GM21423 (cell line): ENCODE measurements at regions not wholly inside any gene's neighbourhood (a gene's known extent, or its start where the extent isn't known, plus 50 kb on each side); places are given as distances from the start of the nearest gene placed in this dataset.
"Not testable (repeated sequence)": the region's sequence is repeated elsewhere in the genome, so short reads cannot be mapped to it uniquely, and the experiment has no call there.

ENCODE experiments used
- ATAC-seq: cut with Tn5 transposase; IDR thresholded peaks from one replicate; pipeline ENCODE4 v1.9.1; 2021; ENCODE audit warnings: mild to moderate bottlenecking, moderate library complexity; ENCODE audit not compliant: unreplicated experiment

DNA sequence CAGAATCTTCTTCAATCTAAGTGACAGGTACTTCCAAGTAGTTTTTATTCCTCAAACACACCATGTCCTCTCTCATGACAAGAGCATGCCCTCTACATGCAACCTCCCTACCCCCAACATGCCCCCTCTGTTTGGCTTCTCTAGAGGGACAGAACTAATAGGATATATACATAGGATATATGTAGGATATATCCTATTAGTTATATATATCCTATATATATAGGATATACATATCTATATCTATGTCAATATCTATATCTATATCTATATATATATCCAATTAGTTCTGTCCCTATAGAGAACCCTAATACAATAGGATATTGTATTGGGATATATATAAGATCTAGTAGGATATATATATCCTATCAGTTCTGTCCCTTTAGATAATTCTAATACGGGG, 701.9 kb upstream of the MIR17HG start:
- no peak for ATAC-seq

DNA sequence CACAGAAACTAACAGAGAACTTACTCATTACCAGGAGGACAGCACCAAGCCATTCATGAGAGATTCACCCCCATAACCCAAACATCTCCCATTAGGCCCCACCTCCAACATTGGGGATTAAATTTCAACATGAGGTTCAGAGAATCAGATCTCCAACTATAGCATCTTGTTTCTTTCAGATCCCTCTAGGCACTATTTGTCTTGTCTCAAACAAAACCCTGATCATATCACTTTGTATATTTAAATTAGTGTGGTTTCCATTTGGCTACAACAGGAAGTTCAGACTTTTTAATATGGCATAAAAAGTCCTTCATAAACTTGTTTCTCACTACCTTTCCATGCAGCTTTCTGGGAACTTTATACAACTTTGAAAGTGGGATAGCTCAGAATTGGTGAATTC, 699.0 kb upstream of the MIR17HG start:
- no peak for ATAC-seq

- ATAC-seq, result no peak
These were observed 695.5 kb upstream of the MIR17HG start for GRCh38 chr13:90652036-90652435.

- ATAC-seq, result no peak
These were observed 692.5 kb upstream of the MIR17HG start for GRCh38 chr13:90654970-90655369.

DNA sequence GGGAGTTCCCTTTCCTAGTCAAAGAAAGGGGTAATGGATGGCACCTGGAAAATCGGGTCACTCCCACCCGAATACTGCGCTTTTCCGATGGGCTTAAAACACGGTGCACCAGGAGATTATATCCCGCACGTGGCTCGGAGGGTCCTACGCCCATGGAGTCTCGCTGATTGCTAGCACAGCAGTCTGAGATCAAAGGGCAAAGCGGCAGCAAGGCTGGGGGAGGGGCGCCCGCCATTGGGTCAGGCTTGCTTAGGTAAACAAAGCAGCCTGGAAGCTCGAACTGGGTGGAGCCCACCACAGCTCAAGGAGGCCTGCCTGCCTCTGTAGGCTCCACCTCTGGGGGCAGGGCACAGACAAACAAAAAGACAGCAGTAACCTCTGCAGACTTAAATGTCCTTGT, 683.3 kb upstream of the MIR17HG start:
- ATAC-seq, result not testable (repeated sequence)

- ATAC-seq, result no peak
These were observed 673.7 kb upstream of the MIR17HG start for GRCh38 chr13:90673746-90674145.

- ATAC-seq, result no peak
These were observed 672.4 kb upstream of the MIR17HG start for GRCh38 chr13:90675129-90675528.

DNA sequence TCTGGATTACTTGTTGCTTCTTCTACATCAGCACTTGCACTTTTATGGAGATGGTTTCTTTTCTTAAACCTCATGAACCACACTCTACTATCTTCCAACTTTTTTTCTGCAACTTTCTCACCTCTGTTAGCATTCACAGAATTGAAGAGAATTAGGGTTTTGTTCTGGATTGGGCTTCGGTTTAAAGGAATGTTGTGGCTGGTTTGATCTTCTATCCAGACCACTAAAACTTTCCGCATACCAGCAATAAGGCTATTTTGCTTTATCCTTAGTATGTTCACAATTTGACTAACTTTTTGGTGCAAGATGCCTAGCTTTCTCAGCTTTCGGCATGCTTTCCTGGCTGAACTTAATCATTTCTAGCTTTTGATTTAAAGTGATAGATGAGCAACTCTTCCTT, 666.7 kb upstream of the MIR17HG start:
- no peak for ATAC-seq

DNA sequence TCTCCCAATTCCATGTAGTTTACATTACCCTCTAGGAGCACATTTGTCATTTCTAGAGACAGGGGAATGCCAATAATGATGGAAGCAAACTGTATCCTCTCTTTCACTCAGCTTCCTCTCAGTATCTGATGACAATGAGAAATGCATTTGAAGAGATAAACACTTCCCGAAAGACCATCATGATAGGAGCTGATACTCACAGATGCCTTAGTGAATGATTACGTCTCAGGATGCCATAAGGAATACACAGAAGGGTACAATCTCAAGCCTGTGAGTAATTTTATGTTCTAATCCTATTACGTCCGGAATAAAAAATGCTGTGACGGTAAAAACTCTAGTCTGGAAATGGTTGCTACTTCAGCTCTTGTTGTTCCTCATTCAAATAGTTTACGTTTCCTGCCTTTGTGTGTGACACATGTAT, 663.8 kb upstream of the MIR17HG start:
- no peak for ATAC-seq

DNA sequence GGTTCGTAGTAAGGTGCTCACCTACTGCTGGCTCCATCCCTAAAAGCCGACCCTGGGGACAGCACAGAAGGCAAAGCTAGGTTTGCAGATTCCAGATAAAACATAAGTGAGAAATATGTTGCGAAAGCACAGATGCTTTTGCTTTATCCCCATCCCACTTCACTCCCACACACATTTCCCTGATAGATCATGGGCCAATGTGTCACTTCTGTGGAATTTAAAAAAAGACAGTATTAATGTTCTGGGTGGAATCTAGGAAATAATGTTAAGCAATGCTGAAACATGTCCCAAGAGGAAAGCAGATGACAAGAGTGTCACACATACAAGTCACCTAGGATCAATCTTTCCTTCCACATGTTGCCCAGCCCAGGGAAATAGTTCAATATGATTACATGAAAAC, 661.0 kb upstream of the MIR17HG start:
- no peak for ATAC-seq

DNA sequence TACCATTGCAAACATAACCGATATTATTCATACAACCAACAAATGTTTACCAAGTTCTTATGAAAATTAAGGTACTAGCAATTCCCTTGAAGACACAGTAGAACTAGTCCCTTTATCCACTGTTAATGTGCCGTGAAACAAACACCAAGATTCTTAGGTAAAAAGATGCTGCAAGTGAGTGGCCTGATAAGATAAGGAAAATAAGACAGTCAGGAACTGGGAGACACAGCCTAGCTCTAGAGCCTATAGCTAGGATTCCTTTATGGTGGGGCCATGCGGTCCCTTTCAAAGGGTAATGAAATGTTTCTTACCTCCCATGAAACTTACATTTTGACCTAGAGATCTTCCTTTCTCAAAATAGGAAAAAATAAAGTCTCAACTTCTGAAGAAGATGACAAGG, 658.4 kb upstream of the MIR17HG start:
- ATAC-seq, result no peak

- ATAC-seq, result no peak
These were observed 656.9 kb upstream of the MIR17HG start for GRCh38 chr13:90690458-90691080.

DNA sequence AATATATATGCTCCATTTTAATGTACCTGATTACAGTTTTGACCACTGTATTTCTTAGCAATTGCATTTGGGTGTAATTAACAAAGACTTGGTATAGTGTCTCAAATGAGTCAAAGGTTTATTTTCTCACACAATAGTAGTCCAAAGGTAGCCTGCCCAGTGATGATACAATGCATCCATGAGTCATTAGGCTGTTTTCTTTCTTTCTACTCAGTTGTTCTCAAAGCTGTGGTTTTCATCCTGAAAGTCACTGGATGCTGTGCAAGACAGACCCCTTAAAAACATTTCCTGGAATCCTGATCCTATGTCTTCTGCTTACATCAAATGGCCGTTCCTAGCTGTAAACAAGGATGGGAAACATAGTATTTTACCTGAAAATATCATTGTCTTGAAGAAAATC, 651.2 kb upstream of the MIR17HG start:
- no peak for ATAC-seq

- ATAC-seq, result no peak
These were observed 650.8 kb upstream of the MIR17HG start for GRCh38 chr13:90696656-90697055.

GRCh38 chr13:90700340-90700739, 647.1 kb upstream of the MIR17HG start:
- no peak for ATAC-seq

DNA sequence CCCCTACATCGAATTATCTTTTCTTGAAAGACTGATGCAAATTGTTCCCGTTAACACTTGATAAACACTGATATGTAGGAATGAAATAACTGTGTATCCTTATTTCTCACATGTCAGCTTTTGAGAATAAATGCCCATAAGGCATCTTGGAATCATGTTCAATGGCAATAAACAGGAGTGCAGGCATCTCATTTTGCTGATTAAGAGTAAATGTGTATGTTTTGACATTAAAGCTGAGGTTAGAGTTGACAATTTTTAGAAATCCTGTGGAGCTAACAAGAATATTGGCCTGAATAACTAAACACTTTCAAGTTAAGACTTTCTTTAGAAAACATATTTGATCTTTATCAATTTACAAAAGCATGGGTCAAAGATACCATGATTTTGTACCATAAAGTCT, 646.2 kb upstream of the MIR17HG start:
- no peak for ATAC-seq

GRCh38 chr13:90702050-90702449, 645.4 kb upstream of the MIR17HG start:
- ATAC-seq, result no peak

DNA sequence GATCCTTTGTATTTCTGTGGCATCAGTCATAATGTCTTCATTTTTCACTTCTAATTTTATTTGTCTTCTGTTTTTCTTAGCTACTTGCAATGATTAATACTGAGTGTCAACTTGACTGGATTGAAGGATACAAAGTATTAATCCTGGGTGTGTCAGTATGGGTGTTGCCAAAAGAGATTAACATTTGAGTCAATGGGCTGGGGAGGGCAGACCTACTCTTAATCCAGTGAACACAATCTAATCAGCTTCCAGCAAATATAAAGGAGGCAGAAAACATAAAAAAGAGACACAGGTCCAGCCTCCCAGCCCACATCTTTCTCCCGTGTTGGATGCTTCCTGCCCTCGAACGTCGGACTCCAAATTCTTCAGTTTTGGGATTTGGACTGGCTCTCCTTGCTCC, 640.9 kb upstream of the MIR17HG start:
- ATAC-seq, result no peak

DNA sequence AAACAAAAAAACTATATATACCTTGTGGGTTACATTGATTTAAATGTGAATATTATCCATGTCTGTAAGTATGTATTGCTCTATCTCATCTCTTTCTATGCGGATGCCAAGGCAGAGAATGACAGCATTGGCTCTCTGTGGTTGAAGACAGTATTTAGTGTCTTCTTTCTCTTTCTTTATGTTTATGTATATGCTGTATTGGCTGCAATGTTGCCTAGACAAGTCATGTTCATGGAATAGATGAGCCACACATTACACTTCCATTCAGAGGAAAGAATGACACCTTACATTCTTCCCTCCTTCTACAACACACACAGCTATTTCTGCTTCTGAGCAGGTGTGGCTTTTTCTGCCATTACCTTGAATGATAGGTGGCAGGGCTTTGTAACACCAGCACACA, 639.4 kb upstream of the MIR17HG start:
- no peak for ATAC-seq

DNA sequence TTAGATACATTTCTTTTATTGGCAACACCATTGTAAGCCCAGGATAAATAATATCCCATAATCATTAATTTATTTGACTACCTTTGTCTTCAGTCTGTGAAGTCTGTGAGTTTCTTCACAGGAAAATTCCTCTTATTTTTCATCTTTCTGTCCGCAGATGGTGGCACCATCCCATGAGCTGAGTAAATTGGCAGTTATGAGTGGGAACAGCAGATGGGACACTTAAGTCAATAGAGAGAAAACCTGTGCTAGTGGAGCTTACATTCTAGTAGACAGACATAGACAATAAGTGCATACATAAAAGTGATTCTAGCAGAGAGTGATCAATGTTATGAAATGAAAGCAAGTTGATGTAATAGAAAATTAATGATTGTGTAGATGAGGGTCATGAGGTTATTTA, 638.2 kb upstream of the MIR17HG start:
- no peak for ATAC-seq

DNA sequence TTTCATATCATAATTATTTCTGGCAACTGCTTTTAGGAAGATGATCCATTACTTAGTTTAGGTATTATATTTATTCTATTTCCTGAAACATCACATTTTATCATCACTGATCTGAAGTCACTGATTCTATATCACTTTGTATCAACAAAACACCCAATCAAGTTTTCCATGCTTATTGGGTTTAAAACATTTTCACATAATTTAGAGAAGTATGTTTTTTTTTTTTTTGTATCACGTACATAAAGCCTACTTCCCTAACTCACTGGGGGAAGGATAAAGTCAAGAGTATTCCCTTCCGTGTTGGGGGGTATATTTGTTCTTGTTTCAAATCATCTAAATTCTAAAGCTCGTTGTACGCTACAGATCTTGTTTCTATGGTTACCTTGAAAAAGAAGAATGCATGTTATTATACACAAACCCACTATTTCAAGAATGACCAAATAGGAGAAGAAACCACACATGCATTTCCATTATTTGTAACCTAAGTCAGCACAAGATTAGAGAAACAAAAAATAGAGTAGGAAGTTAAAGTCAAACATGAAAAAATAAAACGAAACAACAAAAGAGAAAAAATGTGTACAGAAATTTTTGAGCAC, 637.2 kb upstream of the MIR17HG start:
- ATAC-seq, result no peak

DNA sequence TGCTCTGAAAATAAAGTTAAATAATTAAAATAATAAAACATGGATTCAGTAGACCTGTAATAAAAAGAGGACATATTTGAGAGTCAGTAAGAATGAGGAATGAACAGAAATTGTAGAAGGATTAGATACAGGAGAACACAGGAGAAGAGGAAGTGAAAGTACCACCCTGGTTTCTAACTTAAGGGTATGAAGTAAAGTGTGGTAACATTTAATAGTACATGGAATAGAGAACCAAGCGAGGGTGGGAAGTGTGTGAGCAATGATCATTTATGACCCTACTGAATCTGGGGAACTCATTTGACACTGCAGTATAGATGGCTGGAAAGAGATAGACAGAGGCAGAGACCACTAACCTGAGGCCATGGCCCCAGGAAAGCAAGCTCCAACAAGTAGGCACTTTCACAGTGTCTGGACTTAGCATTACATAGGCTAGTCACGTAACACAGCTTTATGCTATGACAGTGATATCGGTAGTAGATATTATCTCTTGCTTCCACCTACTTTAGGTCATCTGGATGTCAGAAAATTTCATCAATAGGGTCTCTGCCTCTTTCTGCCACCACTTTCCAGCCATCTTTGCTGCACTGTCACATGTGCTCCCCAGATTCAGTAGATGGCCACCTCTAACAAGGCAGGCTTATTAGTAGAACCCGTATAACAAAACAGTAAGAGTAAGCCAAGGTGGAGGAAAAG, 633.9 kb upstream of the MIR17HG start:
- ATAC-seq, result no peak

GRCh38 chr13:90715485-90715884, 632.0 kb upstream of the MIR17HG start:
- no peak for ATAC-seq
